Right atrium auricular region (tissue), 2 donors: ENCODE measurements at regions not wholly inside any gene's neighbourhood (a gene's known extent, or its start where the extent isn't known, plus 50 kb on each side); places are given as distances from the start of the nearest gene placed in this dataset.

Experiments
- DNase-seq: peaks from one replicate; pipeline ENCODE4 v3.0.0-alpha.2; 2019; ENCODE audit warnings: low spot score
- H3K27ac ChIP-seq, 2 donors: fragments of 200-600 bp; sonication (generic); 1 replicate in 1 of 2; 2 replicates in 1 of 2; pipeline ENCODE4 v1.5.1; 2016 to 2019
- H3K27me3 ChIP-seq, 2 donors: fragments of 200-600 bp; sonication (generic); one replicate each; pipeline versions ENCODE4 v1.5.1 to v1.6.0; 2017 to 2019
- H3K36me3 ChIP-seq: fragments of 200-600 bp; sonication (generic); one replicate; pipeline ENCODE4 v1.5.1; 2016
- H3K4me1 ChIP-seq, 2 donors: fragments of 200-600 bp; sonication (generic); one replicate each; pipeline versions ENCODE4 v1.5.1 to v1.6.0; 2017 to 2019
- H3K4me3 ChIP-seq, 2 donors: fragments of 200-600 bp; sonication (generic); 1 replicate in 1 of 2; 2 replicates in 1 of 2; pipeline ENCODE4 v1.5.1; 2017 to 2019; ENCODE audit warnings: mild to moderate bottlenecking in 1 of 2, moderate library complexity in 1 of 2
- H3K9me3 ChIP-seq, 2 donors: fragments of 200-600 bp; sonication (generic); one replicate each; pipeline ENCODE4 v1.5.1; 2019
- TF ChIP-seq, protein P1 (sequence below), 2 donors: fragments of 200-600 bp; sonication (generic); IDR thresholded peaks; one replicate each; pipeline ENCODE4 v1.5.1; 2019; ENCODE audit warnings: antibody characterized with exemption in 2 of 2

- H3K27ac ChIP-seq, result no peak overlapping the region
- H3K4me1 ChIP-seq, result no peaks in the 10 kb centered on the region
- DNase-seq, result no peak
- H3K36me3 ChIP-seq, result no peaks in the 10 kb centered on the region
- H3K4me3 ChIP-seq, result no peak overlapping the region
- H3K27me3 ChIP-seq, result no peaks in the 10 kb centered on the region
- TF ChIP-seq, protein P1, sequence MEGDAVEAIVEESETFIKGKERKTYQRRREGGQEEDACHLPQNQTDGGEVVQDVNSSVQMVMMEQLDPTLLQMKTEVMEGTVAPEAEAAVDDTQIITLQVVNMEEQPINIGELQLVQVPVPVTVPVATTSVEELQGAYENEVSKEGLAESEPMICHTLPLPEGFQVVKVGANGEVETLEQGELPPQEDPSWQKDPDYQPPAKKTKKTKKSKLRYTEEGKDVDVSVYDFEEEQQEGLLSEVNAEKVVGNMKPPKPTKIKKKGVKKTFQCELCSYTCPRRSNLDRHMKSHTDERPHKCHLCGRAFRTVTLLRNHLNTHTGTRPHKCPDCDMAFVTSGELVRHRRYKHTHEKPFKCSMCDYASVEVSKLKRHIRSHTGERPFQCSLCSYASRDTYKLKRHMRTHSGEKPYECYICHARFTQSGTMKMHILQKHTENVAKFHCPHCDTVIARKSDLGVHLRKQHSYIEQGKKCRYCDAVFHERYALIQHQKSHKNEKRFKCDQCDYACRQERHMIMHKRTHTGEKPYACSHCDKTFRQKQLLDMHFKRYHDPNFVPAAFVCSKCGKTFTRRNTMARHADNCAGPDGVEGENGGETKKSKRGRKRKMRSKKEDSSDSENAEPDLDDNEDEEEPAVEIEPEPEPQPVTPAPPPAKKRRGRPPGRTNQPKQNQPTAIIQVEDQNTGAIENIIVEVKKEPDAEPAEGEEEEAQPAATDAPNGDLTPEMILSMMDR (IDR thresholded peaks at IDR 0.05), result no peak
- peaks cover 0 to 10% of the 10 kb centered on the region in 2 donors for H3K9me3 ChIP-seq
Observed at GRCh38 chr6:98433325-98434056, 400.9 kb upstream of the POU3F2 start.

DNA sequence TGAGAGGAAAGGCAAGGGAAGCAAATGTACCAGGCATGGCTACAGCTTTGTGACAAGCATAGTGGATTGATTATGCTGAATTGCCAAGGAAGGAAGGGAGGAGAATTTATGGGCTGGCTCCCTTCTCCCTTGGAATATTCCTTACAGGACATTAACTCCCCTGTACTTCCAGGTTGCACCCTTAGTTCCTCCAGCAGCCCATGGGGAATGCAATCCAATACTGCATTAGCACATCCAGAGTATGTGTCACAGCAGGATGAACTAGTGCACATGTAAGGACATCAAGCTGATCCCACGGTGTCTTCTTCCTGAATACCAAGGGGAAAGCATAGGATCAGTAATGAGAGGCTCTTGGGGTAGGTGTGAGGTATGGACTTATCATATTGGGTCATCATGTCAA is 390.7 kb upstream of the POU3F2 start:
- Histone ChIP-seq H3K27me3 (no peaks in the 10 kb centered on the region), H3K27ac (no peak overlapping the region), H3K4me1 (no peaks in the 10 kb centered on the region), H3K9me3 (no peaks in the 10 kb centered on the region), H3K4me3 (no peak overlapping the region), H3K36me3 (no peaks in the 10 kb centered on the region)
- no peak for DNase-seq
- TF ChIP-seq, protein P1 (IDR thresholded peaks at IDR 0.05), result no peak

- Histone ChIP-seq H3K27me3 (no peaks in the 10 kb centered on the region), H3K4me3 (no peak overlapping the region), H3K27ac (no peak overlapping the region), H3K9me3 (no peaks in the 10 kb centered on the region), H3K36me3 (no peaks in the 10 kb centered on the region), H3K4me1 (no peaks in the 10 kb centered on the region)
- TF ChIP-seq, protein P1 (IDR thresholded peaks at IDR 0.05), result no peak
- DNase-seq, result no peak
Observed at GRCh38 chr6:98452685-98453084, 381.7 kb upstream of the POU3F2 start.

- Histone ChIP-seq H3K27me3 (no peaks in the 10 kb centered on the region), H3K4me1 (no peaks in the 10 kb centered on the region), H3K36me3 (no peaks in the 10 kb centered on the region), H3K27ac (no peak overlapping the region), H3K9me3 (no peaks in the 10 kb centered on the region), H3K4me3 (no peak overlapping the region)
- TF ChIP-seq, protein P1 (IDR thresholded peaks at IDR 0.05), result no peak
- no peak for DNase-seq
Observed at GRCh38 chr6:98454809-98455322, 379.5 kb upstream of the POU3F2 start.

DNA sequence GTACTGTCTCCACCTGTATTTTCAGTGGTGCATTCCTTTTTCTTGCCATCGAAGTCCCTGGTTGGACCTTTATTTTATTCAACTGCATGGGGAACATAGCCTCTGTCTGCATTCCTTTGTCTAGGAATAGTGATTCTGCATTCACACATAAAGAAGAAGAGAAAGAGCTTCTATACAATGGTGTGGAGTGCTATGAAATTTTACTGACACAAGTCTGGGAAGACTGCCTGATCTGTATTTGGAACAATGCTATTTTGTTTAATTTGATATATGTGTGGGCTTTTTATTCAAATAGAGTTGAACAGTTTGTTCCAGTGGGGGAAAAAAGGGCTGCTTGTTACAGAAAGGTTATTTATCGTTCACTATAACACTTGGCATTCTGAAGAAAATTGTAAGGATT is 375.7 kb upstream of the POU3F2 start:
- H3K4me1 ChIP-seq, result no peaks in the 10 kb centered on the region
- H3K27ac ChIP-seq, result no peak overlapping the region
- no peak overlapping the region for H3K4me3 ChIP-seq
- no peak for DNase-seq
- no peaks in the 10 kb centered on the region for H3K9me3 ChIP-seq
- H3K27me3 ChIP-seq, result no peaks in the 10 kb centered on the region
- no peaks in the 10 kb centered on the region for H3K36me3 ChIP-seq
- TF ChIP-seq, protein P1 (IDR thresholded peaks at IDR 0.05), result no peak
